WTC11 (cell line): ENCODE measurements at regions not wholly inside any gene's neighbourhood (a gene's known extent, or its start where the extent isn't known, plus 50 kb on each side); places are given as distances from the start of the nearest gene placed in this dataset.

ENCODE experiments used
- ATAC-seq: fragments of 200-7000 bp; cut with Tn5 transposase; 2 replicates; pipeline ENCODE4 v1.10.0; 2021; ENCODE audit warnings: mild to moderate bottlenecking, moderate library complexity
- CTCF ChIA-PET: fragments of 300-600 bp; sonication (Branson Sonifier 250); formaldehyde crosslinking; loops from one replicate; lab custom pipeline; 2021; ENCODE audit warnings: antibody characterized with exemption; lab: Charles Lee
- POLR2A ChIA-PET: fragments of 350-600 bp; sonication (Branson Sonifier 250); formaldehyde crosslinking; loops from one replicate; lab custom pipeline; 2021; ENCODE audit warnings: antibody characterized with exemption; lab: Charles Lee
- DNase-seq: peaks from one replicate; pipeline ENCODE4 v3.0.0; 2021; ENCODE audit warnings: low spot score
- H3K27ac Mint-ChIP-seq: 2 replicates; pipeline ENCODE4 v1.8.0; 2021; ENCODE audit warnings: mixed read lengths
- H3K27me3 Mint-ChIP-seq: 2 replicates; pipeline ENCODE4 v1.8.0; 2021; ENCODE audit warnings: low read depth, mild to moderate bottlenecking, moderate library complexity, mixed read lengths
- H3K36me3 Mint-ChIP-seq: 2 replicates; pipeline ENCODE4 v1.8.0; 2021; ENCODE audit warnings: mixed read lengths
- H3K4me1 Mint-ChIP-seq: 2 replicates; pipeline ENCODE4 v1.8.0; 2022; ENCODE audit warnings: mixed read lengths
- H3K4me3 Mint-ChIP-seq: 2 replicates; pipeline ENCODE4 v1.8.0; 2021; ENCODE audit warnings: mild to moderate bottlenecking, moderate library complexity, mixed read lengths
- H3K9me3 Mint-ChIP-seq: 2 replicates; pipeline ENCODE4 v1.8.0; 2021; ENCODE audit warnings: mixed read lengths
- ATF1 ChIP-seq: sonication (generic); formaldehyde crosslinking; IDR thresholded peaks from 2 replicates; pipeline ENCODE4 v1.8.1; 2023; ENCODE audit warnings: mild to moderate bottlenecking, moderate library complexity, missing genetic modification reagents
- EMX1 ChIP-seq: fragments of 250-450 bp; sonication (Bioruptor Pico); IDR thresholded peaks from 2 replicates; pipeline ENCODE4 v1.8.0; 2021; ENCODE audit warnings: mild to moderate bottlenecking
- ESRRA ChIP-seq: sonication (generic); formaldehyde crosslinking; IDR thresholded peaks from 2 replicates; pipeline ENCODE4 v1.8.1; 2022; ENCODE audit warnings: mild to moderate bottlenecking, missing genetic modification reagents, borderline replicate concordance
- GABPB1 ChIP-seq: sonication (generic); formaldehyde crosslinking; IDR thresholded peaks from 2 replicates; pipeline ENCODE4 v1.8.1; 2023; ENCODE audit warnings: mild to moderate bottlenecking, missing genetic modification reagents
- GTF2I ChIP-seq: fragments of 250-450 bp; sonication (Bioruptor Pico); conservative IDR thresholded peaks from 2 replicates; pipeline ENCODE4 v1.4.0; 2021; ENCODE audit warnings: mild to moderate bottlenecking
- NFE2L1 ChIP-seq: sonication (generic); formaldehyde crosslinking; IDR thresholded peaks from 2 replicates; pipeline ENCODE4 v1.8.1; 2023; ENCODE audit warnings: missing genetic modification reagents
- OVOL2 ChIP-seq: fragments of 250-450 bp; sonication (Bioruptor Pico); IDR thresholded peaks from 2 replicates; pipeline ENCODE4 v1.9.0; 2021; ENCODE audit warnings: mild to moderate bottlenecking, borderline replicate concordance
- ZNF671 ChIP-seq: fragments of 250-450 bp; sonication (Bioruptor Pico); IDR thresholded peaks from 2 replicates; pipeline ENCODE4 v1.8.0; 2021; ENCODE audit warnings: mild to moderate bottlenecking
- TF ChIP-seq, protein P1 (sequence below): sonication (generic); formaldehyde crosslinking; IDR thresholded peaks from 2 replicates; pipeline ENCODE4 v1.8.1; 2022; ENCODE audit warnings: mild to moderate bottlenecking, moderate library complexity, missing genetic modification reagents
- TF ChIP-seq, protein P2 (sequence below): sonication (generic); formaldehyde crosslinking; IDR thresholded peaks from 2 replicates; pipeline ENCODE4 v1.8.1; 2023; ENCODE audit warnings: mild to moderate bottlenecking, missing genetic modification reagents, moderate library complexity
- TF ChIP-seq, protein P3 (sequence below): fragments of 250-450 bp; sonication (Bioruptor Pico); IDR thresholded peaks from 2 replicates; pipeline ENCODE4 v1.9.0; 2021; ENCODE audit warnings: mild to moderate bottlenecking
- TF ChIP-seq, protein P4 (sequence below): sonication (generic); formaldehyde crosslinking; IDR thresholded peaks from 2 replicates; pipeline ENCODE4 v1.8.0; 2022; ENCODE audit warnings: mild to moderate bottlenecking, missing genetic modification reagents
- TF ChIP-seq, protein P5 (sequence below): sonication (generic); formaldehyde crosslinking; IDR thresholded peaks from 2 replicates; pipeline ENCODE4 v1.8.1; 2022; ENCODE audit warnings: mild to moderate bottlenecking, missing genetic modification reagents, moderate library complexity, borderline replicate concordance
- TF ChIP-seq, protein P6 (sequence below): sonication (generic); formaldehyde crosslinking; IDR thresholded peaks from 2 replicates; pipeline ENCODE4 v1.8.0; 2022; ENCODE audit warnings: mild to moderate bottlenecking, missing genetic modification reagents
- TF ChIP-seq, protein P7 (sequence below): fragments of 250-450 bp; sonication (Bioruptor Pico); IDR thresholded peaks from 2 replicates; pipeline ENCODE4 v1.9.0; 2021; ENCODE audit warnings: mild to moderate bottlenecking, borderline replicate concordance
- TF ChIP-seq, protein P8 (sequence below): fragments of 250-450 bp; sonication (Bioruptor Pico); IDR thresholded peaks from 2 replicates; pipeline ENCODE4 v1.8.0; 2021; ENCODE audit warnings: mild to moderate bottlenecking
- TF ChIP-seq, protein P9 (sequence below): sonication (generic); formaldehyde crosslinking; IDR thresholded peaks from 2 replicates; pipeline ENCODE4 v1.8.1; 2023; ENCODE audit warnings: mild to moderate bottlenecking, missing genetic modification reagents, moderate library complexity

DNA sequence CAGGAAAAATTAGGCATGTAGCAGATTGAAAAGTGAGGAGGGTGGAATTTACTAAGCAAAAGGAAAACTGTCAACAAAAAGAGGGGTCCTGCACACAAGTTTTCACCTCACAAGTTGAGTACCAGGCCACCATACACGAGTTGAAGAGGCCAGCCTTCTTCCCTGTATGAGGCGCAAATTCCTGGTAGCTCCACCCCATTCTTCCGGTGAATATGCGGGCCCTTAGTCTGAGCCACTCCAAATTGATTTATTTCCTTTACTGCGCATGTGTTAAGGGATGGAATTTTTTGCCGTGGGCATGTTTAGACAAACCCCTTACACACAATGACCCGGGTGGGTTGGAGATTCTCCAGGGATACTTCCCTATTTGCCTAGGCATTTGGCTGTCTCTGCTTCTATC, 942.1 kb upstream of the GRIA3 start:
- TF ChIP-seq, protein P1, sequence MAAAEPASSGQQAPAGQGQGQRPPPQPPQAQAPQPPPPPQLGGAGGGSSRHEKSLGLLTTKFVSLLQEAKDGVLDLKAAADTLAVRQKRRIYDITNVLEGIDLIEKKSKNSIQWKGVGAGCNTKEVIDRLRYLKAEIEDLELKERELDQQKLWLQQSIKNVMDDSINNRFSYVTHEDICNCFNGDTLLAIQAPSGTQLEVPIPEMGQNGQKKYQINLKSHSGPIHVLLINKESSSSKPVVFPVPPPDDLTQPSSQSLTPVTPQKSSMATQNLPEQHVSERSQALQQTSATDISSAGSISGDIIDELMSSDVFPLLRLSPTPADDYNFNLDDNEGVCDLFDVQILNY, result no peak
- no peak for TF ChIP-seq GTF2I
- TF ChIP-seq, protein P2, sequence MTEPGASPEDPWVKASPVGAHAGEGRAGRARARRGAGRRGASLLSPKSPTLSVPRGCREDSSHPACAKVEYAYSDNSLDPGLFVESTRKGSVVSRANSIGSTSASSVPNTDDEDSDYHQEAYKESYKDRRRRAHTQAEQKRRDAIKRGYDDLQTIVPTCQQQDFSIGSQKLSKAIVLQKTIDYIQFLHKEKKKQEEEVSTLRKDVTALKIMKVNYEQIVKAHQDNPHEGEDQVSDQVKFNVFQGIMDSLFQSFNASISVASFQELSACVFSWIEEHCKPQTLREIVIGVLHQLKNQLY (CRISPR knock-in tag), result no peak
- TF ChIP-seq, protein P3, sequence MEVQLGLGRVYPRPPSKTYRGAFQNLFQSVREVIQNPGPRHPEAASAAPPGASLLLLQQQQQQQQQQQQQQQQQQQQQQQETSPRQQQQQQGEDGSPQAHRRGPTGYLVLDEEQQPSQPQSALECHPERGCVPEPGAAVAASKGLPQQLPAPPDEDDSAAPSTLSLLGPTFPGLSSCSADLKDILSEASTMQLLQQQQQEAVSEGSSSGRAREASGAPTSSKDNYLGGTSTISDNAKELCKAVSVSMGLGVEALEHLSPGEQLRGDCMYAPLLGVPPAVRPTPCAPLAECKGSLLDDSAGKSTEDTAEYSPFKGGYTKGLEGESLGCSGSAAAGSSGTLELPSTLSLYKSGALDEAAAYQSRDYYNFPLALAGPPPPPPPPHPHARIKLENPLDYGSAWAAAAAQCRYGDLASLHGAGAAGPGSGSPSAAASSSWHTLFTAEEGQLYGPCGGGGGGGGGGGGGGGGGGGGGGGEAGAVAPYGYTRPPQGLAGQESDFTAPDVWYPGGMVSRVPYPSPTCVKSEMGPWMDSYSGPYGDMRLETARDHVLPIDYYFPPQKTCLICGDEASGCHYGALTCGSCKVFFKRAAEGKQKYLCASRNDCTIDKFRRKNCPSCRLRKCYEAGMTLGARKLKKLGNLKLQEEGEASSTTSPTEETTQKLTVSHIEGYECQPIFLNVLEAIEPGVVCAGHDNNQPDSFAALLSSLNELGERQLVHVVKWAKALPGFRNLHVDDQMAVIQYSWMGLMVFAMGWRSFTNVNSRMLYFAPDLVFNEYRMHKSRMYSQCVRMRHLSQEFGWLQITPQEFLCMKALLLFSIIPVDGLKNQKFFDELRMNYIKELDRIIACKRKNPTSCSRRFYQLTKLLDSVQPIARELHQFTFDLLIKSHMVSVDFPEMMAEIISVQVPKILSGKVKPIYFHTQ (CRISPR knock-in tag), result 0 out of 2 replicates have a peak, but pooled peaks have one; percentile 42
- TF ChIP-seq, protein P4, sequence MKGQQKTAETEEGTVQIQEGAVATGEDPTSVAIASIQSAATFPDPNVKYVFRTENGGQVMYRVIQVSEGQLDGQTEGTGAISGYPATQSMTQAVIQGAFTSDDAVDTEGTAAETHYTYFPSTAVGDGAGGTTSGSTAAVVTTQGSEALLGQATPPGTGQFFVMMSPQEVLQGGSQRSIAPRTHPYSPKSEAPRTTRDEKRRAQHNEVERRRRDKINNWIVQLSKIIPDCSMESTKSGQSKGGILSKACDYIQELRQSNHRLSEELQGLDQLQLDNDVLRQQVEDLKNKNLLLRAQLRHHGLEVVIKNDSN, result no peak
- TF ChIP-seq, protein P5, sequence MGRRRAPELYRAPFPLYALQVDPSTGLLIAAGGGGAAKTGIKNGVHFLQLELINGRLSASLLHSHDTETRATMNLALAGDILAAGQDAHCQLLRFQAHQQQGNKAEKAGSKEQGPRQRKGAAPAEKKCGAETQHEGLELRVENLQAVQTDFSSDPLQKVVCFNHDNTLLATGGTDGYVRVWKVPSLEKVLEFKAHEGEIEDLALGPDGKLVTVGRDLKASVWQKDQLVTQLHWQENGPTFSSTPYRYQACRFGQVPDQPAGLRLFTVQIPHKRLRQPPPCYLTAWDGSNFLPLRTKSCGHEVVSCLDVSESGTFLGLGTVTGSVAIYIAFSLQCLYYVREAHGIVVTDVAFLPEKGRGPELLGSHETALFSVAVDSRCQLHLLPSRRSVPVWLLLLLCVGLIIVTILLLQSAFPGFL, result no peak
- TF ChIP-seq, protein P6, sequence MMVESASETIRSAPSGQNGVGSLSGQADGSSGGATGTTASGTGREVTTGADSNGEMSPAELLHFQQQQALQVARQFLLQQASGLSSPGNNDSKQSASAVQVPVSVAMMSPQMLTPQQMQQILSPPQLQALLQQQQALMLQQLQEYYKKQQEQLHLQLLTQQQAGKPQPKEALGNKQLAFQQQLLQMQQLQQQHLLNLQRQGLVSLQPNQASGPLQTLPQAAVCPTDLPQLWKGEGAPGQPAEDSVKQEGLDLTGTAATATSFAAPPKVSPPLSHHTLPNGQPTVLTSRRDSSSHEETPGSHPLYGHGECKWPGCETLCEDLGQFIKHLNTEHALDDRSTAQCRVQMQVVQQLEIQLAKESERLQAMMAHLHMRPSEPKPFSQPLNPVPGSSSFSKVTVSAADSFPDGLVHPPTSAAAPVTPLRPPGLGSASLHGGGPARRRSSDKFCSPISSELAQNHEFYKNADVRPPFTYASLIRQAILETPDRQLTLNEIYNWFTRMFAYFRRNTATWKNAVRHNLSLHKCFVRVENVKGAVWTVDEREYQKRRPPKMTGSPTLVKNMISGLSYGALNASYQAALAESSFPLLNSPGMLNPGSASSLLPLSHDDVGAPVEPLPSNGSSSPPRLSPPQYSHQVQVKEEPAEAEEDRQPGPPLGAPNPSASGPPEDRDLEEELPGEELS, result no peak
- Mint-ChIP-seq H3K9me3 (no peaks in the 10 kb centered on the region), H3K4me1 (peaks cover 67% of the 10 kb centered on the region), H3K36me3 (peaks cover 40% of the 10 kb centered on the region), H3K27ac (no peak overlapping the region), H3K4me3 (no peak overlapping the region), H3K27me3 (no peaks in the 10 kb centered on the region)
- POLR2A ChIA-PET, result interaction anchor here (0.6 kb wide), 1 partner anchor 8 kb away, joined by 3 read pairs; no protein-coding TSS in a partner anchor
- DNase-seq (no peak), ATAC-seq (no peak)
- CTCF ChIA-PET, result no interaction called here

DNA sequence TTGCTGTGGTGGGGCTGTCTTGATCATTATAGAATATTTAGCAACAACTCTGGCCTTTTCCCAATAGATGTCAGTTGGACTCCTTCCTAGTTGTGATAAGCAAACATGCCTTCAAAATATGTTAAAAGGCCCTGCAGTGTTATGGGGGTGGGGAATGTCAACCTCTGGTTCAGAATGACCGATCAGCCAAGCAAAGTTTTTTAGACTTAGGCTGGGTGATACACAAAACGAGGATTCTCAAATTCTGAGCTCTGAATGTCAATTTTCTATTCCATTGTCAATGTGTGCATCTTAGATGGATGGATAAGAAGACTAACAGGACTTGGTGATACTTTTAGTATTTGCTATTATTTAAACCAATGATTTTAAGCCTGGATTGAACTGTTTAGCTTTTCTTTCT, 940.0 kb upstream of the GRIA3 start:
- Mint-ChIP-seq H3K4me3 (no peak overlapping the region), H3K27me3 (no peaks in the 10 kb centered on the region; the same call in 1 of the 2 replicates), H3K27ac (no peak overlapping the region), H3K4me1 (peaks cover 58% of the 10 kb centered on the region), H3K9me3 (no peaks in the 10 kb centered on the region), H3K36me3 (peaks cover 21% of the 10 kb centered on the region)
- no peak for DNase-seq
- no peak for ATAC-seq
- POLR2A ChIA-PET, result no interaction called here
- CTCF ChIA-PET, result no interaction called here
- TF ChIP-seq EMX1 (CRISPR knock-in tag) (peak; percentile 91), NFE2L1 (CRISPR knock-in tag) (no peak), ESRRA (no peak), GABPB1 (CRISPR knock-in tag) (no peak), OVOL2 (no peak), ZNF671 (CRISPR knock-in tag) (0 out of 2 replicates have a peak, but pooled peaks have one; percentile 74), ATF1 (no peak)
- TF ChIP-seq, protein P7, sequence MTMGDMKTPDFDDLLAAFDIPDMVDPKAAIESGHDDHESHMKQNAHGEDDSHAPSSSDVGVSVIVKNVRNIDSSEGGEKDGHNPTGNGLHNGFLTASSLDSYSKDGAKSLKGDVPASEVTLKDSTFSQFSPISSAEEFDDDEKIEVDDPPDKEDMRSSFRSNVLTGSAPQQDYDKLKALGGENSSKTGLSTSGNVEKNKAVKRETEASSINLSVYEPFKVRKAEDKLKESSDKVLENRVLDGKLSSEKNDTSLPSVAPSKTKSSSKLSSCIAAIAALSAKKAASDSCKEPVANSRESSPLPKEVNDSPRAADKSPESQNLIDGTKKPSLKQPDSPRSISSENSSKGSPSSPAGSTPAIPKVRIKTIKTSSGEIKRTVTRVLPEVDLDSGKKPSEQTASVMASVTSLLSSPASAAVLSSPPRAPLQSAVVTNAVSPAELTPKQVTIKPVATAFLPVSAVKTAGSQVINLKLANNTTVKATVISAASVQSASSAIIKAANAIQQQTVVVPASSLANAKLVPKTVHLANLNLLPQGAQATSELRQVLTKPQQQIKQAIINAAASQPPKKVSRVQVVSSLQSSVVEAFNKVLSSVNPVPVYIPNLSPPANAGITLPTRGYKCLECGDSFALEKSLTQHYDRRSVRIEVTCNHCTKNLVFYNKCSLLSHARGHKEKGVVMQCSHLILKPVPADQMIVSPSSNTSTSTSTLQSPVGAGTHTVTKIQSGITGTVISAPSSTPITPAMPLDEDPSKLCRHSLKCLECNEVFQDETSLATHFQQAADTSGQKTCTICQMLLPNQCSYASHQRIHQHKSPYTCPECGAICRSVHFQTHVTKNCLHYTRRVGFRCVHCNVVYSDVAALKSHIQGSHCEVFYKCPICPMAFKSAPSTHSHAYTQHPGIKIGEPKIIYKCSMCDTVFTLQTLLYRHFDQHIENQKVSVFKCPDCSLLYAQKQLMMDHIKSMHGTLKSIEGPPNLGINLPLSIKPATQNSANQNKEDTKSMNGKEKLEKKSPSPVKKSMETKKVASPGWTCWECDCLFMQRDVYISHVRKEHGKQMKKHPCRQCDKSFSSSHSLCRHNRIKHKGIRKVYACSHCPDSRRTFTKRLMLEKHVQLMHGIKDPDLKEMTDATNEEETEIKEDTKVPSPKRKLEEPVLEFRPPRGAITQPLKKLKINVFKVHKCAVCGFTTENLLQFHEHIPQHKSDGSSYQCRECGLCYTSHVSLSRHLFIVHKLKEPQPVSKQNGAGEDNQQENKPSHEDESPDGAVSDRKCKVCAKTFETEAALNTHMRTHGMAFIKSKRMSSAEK (CRISPR knock-in tag), result peak; percentile 74; the same call in 1 of the 2 replicates
- TF ChIP-seq, protein P8, sequence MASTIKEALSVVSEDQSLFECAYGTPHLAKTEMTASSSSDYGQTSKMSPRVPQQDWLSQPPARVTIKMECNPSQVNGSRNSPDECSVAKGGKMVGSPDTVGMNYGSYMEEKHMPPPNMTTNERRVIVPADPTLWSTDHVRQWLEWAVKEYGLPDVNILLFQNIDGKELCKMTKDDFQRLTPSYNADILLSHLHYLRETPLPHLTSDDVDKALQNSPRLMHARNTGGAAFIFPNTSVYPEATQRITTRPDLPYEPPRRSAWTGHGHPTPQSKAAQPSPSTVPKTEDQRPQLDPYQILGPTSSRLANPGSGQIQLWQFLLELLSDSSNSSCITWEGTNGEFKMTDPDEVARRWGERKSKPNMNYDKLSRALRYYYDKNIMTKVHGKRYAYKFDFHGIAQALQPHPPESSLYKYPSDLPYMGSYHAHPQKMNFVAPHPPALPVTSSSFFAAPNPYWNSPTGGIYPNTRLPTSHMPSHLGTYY, result peak; percentile 55; the same call in 1 of the 2 replicates
- TF ChIP-seq, protein P9, sequence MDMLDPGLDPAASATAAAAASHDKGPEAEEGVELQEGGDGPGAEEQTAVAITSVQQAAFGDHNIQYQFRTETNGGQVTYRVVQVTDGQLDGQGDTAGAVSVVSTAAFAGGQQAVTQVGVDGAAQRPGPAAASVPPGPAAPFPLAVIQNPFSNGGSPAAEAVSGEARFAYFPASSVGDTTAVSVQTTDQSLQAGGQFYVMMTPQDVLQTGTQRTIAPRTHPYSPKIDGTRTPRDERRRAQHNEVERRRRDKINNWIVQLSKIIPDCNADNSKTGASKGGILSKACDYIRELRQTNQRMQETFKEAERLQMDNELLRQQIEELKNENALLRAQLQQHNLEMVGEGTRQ (CRISPR knock-in tag), result no peak
